ENCODE measurements at regions not wholly inside any gene's neighbourhood (a gene's known extent, or its start where the extent isn't known, plus 50 kb on each side); places are given as distances from the start of the nearest gene placed in this dataset.

DNA sequence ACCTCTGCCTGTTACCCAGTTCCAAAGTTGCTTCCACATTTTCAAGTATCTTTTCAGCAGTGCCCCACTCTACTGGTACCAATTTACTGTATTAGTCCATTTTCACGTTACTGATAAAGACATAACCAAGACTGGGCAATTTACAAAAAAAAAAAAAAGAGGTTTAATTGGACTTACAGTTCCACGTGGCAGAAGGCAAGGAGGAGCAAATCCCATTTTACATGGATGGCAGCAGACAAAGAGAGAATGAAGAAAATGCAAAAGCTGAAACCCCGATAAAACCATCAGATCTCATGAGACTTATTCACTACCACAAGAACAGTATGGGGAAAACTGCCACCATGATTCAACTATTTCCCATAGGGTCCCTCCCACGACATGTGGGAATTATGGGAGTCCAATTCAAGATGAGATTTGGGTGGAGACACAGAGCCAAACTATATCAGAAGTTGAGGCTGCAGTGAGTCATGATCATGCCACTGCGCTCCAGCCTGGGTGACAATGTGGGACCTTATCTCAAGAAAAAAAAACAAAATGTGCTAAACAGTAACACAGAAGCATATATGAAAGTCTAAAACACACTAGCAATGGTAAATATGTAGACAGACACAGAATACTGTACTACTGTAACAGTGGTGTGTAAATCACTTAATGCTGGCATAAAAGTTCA, 190.3 kb upstream of the ZC3H12C start:
- no peaks in the 10 kb centered on the region for H3K4me1 Mint-ChIP-seq (ENCODE audit: unreplicated experiment)
- no peaks in the 10 kb centered on the region for H3K36me3 Mint-ChIP-seq (ENCODE audit: low read depth, unreplicated experiment)
- no peaks in the 10 kb centered on the region for H3K9me3 Mint-ChIP-seq (ENCODE audit: unreplicated experiment)
- H3K27ac Mint-ChIP-seq (ENCODE audit: unreplicated experiment), result no peak overlapping the region
- TF ChIP-seq, protein P1, sequence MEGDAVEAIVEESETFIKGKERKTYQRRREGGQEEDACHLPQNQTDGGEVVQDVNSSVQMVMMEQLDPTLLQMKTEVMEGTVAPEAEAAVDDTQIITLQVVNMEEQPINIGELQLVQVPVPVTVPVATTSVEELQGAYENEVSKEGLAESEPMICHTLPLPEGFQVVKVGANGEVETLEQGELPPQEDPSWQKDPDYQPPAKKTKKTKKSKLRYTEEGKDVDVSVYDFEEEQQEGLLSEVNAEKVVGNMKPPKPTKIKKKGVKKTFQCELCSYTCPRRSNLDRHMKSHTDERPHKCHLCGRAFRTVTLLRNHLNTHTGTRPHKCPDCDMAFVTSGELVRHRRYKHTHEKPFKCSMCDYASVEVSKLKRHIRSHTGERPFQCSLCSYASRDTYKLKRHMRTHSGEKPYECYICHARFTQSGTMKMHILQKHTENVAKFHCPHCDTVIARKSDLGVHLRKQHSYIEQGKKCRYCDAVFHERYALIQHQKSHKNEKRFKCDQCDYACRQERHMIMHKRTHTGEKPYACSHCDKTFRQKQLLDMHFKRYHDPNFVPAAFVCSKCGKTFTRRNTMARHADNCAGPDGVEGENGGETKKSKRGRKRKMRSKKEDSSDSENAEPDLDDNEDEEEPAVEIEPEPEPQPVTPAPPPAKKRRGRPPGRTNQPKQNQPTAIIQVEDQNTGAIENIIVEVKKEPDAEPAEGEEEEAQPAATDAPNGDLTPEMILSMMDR (IDR thresholded peaks at IDR 0.05; ENCODE audit: unreplicated experiment), result no peak
- H3K4me3 Mint-ChIP-seq (ENCODE audit: unreplicated experiment), result no peak overlapping the region
- peaks cover 2% of the 10 kb centered on the region for H3K27me3 Mint-ChIP-seq (ENCODE audit: unreplicated experiment)
- no peak for DNase-seq (ENCODE audit: low spot score)

DNA sequence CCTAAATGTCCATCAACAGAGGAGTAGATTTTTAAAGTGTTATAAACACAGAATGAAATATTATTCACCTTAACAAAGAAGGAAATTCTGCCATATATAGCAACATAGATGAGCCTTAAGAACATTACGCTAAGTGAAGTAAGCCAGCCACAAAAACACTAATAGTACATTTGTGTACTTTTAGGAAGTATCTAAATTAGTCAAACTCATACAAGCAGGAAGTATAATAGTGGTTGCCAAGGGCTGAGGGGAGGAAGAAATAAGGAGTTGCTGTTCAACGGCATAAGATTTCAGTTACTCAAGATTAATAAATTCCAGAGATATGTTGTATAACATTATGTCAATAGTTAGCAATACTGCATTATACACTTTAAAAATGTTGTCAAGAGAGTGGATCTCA, 181.7 kb upstream of the ZC3H12C start:
- Mint-ChIP-seq H3K36me3 (ENCODE audit: low read depth, unreplicated experiment) (no peaks in the 10 kb centered on the region), H3K4me3 (ENCODE audit: unreplicated experiment) (no peak overlapping the region), H3K4me1 (ENCODE audit: unreplicated experiment) (peaks cover 11% of the 10 kb centered on the region), H3K9me3 (ENCODE audit: unreplicated experiment) (no peaks in the 10 kb centered on the region), H3K27me3 (ENCODE audit: unreplicated experiment) (no peaks in the 10 kb centered on the region), H3K27ac (ENCODE audit: unreplicated experiment) (no peak overlapping the region)
- TF ChIP-seq, protein P1 (IDR thresholded peaks at IDR 0.05; ENCODE audit: unreplicated experiment), result no peak
- DNase-seq (ENCODE audit: low spot score), result no peak

DNA sequence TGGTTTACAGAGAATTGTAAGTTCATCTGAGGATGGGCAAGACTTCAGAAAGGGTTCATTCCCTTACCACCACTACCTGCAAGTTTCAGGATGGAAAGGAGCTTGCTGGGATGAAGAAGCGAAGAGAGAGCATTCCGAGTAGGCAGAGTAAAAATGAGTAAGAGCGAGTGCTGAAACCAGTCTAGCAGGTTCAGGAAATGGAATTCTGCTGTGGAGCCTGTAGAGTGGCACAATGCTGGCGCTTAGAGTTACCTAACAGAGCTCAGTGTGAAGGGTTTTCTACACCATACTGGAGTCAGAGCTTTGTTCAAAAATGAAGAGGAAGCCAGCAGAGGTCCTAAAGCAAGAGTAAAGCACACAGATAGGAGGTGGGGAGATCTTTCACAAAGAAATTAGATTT, 179.2 kb upstream of the ZC3H12C start:
- TF ChIP-seq, protein P1 (IDR thresholded peaks at IDR 0.05; ENCODE audit: unreplicated experiment), result no peak
- Mint-ChIP-seq H3K27ac (ENCODE audit: unreplicated experiment) (no peak overlapping the region), H3K9me3 (ENCODE audit: unreplicated experiment) (no peaks in the 10 kb centered on the region)

DNA sequence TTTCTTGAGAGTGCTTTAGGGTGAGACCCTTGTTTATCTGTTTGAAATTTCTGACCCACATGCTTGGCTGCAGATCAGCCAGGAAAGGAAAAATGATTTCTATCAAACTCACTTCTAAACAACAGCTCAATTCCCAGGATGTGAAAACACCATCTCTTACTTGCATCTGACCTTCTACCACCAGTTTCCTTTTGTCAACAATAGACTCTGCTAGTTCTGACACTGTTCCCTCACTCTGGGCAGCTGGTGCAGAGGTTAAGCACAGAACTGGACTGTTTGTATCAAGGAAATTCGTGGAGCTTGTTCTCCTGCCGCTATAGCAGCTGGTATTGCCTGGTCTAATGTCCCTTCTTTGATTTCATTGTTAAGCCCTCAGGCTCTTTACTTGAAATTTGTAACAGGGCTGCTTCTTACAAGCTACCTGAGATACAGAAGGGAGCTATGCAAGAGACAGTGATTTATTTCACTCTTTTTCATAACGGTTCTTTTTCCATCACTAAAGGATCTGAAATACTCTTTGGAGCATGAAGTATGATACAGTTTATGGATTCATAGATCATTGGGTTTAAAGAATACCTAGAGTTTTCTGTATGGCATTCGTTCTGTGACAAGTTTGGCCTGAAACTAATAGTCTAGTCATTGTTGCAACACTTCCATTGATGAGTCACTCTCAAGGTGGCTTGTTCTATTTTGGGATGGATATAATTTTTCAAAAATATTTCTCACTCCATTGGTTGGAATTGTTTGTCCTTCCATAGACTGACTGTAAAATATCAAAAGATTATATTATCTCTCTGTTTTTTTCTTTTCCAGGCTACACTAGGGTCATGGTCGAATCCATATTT, 178.2 kb upstream of the ZC3H12C start:
- no peaks in the 10 kb centered on the region for H3K27me3 Mint-ChIP-seq (ENCODE audit: unreplicated experiment)
- no peak overlapping the region for H3K4me3 Mint-ChIP-seq (ENCODE audit: unreplicated experiment)
- H3K9me3 Mint-ChIP-seq (ENCODE audit: unreplicated experiment), result no peaks in the 10 kb centered on the region
- peaks cover 11% of the 10 kb centered on the region for H3K4me1 Mint-ChIP-seq (ENCODE audit: unreplicated experiment)
- peak; percentile 9 for DNase-seq (ENCODE audit: low spot score)
- no peaks in the 10 kb centered on the region for H3K36me3 Mint-ChIP-seq (ENCODE audit: low read depth, unreplicated experiment)
- TF ChIP-seq, protein P1 (IDR thresholded peaks at IDR 0.05; ENCODE audit: unreplicated experiment), result no peak
- no peak overlapping the region for H3K27ac Mint-ChIP-seq (ENCODE audit: unreplicated experiment)

More for the DNA sequence above, 179.2 kb upstream of the ZC3H12C start:
- no peak for DNase-seq (ENCODE audit: low spot score)
- Mint-ChIP-seq H3K27me3 (ENCODE audit: unreplicated experiment) (no peaks in the 10 kb centered on the region), H3K4me1 (ENCODE audit: unreplicated experiment) (peaks cover 11% of the 10 kb centered on the region), H3K36me3 (ENCODE audit: low read depth, unreplicated experiment) (no peaks in the 10 kb centered on the region), H3K4me3 (ENCODE audit: unreplicated experiment) (no peak overlapping the region)

DNA sequence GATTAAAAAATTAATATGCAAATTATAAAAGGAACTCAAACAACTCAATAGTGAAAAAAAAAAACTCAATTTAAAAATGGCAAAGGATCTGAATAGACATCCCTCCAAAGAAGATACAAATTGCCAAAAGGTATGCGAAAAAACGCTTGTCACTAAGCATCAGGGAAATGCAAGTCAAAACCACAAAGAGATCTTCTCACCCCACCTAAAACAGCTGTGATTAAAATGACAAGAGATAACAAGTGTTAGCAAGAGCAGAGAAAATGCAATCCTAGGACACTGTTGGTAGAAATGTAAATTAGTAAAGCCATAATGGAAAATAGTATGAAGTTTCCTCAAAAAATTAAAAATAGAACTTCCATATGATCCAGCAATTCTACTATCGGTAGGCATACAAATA, 166.3 kb upstream of the ZC3H12C start:
- TF ChIP-seq, protein P1 (IDR thresholded peaks at IDR 0.05; ENCODE audit: unreplicated experiment), result no peak
- no peak overlapping the region for H3K4me3 Mint-ChIP-seq (ENCODE audit: unreplicated experiment)
- no peak for DNase-seq (ENCODE audit: low spot score)
- peaks cover 1% of the 10 kb centered on the region for H3K27me3 Mint-ChIP-seq (ENCODE audit: unreplicated experiment)
- H3K4me1 Mint-ChIP-seq (ENCODE audit: unreplicated experiment), result no peaks in the 10 kb centered on the region
- no peak overlapping the region for H3K27ac Mint-ChIP-seq (ENCODE audit: unreplicated experiment)
- H3K9me3 Mint-ChIP-seq (ENCODE audit: unreplicated experiment), result no peaks in the 10 kb centered on the region
- H3K36me3 Mint-ChIP-seq (ENCODE audit: low read depth, unreplicated experiment), result no peaks in the 10 kb centered on the region
